ENCODE measurements at regions not wholly inside any gene's neighbourhood (a gene's known extent, or its start where the extent isn't known, plus 50 kb on each side); places are given as distances from the start of the nearest gene placed in this dataset.

GRCh38 chr13:105030851-105031250 is 1504.6 kb downstream of the EFNB2 start:
- no peak overlapping the region for H3K4me3 ChIP-seq (ENCODE audit: low read depth, low read length)
- H3K4me1 ChIP-seq (ENCODE audit: control insufficient read depth, insufficient read depth, low read length): no peaks in the 10 kb centered on the region
- no peaks in the 10 kb centered on the region for H3K36me3 ChIP-seq (ENCODE audit: control insufficient read depth in 2 of 2, insufficient read depth in 1 of 2, low read length in 2 of 2)
- no peak for TF ChIP-seq AEBP2 (tag by site-specific recombination; IDR thresholded peaks at IDR 0.05; ENCODE audit: borderline replicate concordance)
- no peak for TF ChIP-seq ZNF2 (tag by site-specific recombination; IDR thresholded peaks at IDR 0.05)
- no peak for TF ChIP-seq ZNF510 (tag by site-specific recombination; IDR thresholded peaks at IDR 0.05; ENCODE audit: insufficient replicate concordance)
- no peak for TF ChIP-seq ZNF518A (tag by site-specific recombination; conservative IDR thresholded peaks at IDR 0.05; ENCODE audit: low read depth)
- no peak for TF ChIP-seq ZNF639 (tag by site-specific recombination; IDR thresholded peaks at IDR 0.05)
- ChIA-PET POLR2A (no interaction called here), CTCF (no interaction called here)
- H3K9me3 ChIP-seq (ENCODE audit: control insufficient read depth, insufficient read depth, low read depth, low read length): no peaks in the 10 kb centered on the region
- no peak overlapping the region for H3K27ac ChIP-seq (ENCODE audit: extremely low read depth, low read depth, low read length)

- POLR2A ChIA-PET: no interaction called here
- TF ChIP-seq TSHZ1 (tag by site-specific recombination; IDR thresholded peaks at IDR 0.05; ENCODE audit: borderline replicate concordance): no peak
- no peak for TF ChIP-seq ZNF140 (tag by site-specific recombination; IDR thresholded peaks at IDR 0.05)
- TF ChIP-seq KLF16 (tag by site-specific recombination; IDR thresholded peaks at IDR 0.05): no peak
- TF ChIP-seq SP7 (tag by site-specific recombination; IDR thresholded peaks at IDR 0.05): no peak
- TF ChIP-seq ZBTB17 (tag by site-specific recombination; IDR thresholded peaks at IDR 0.05): no peak
- TF ChIP-seq ZNF280D (tag by site-specific recombination; IDR thresholded peaks at IDR 0.05): no peak
- TF ChIP-seq ZNF777 (tag by site-specific recombination; IDR thresholded peaks at IDR 0.05; ENCODE audit: borderline replicate concordance): no peak
- no peak for TF ChIP-seq ZNF660 (tag by site-specific recombination; IDR thresholded peaks at IDR 0.05)
- TF ChIP-seq KLF9 (tag by site-specific recombination; IDR thresholded peaks at IDR 0.05; ENCODE audit: low read depth): no peak
- no peak for TF ChIP-seq BCL11A (tag by site-specific recombination; IDR thresholded peaks at IDR 0.05; ENCODE audit: low read depth)
- TF ChIP-seq ZXDB (tag by site-specific recombination; IDR thresholded peaks at IDR 0.05): no peak
- TF ChIP-seq ZNF157 (tag by site-specific recombination; IDR thresholded peaks at IDR 0.05): no peak
- TF ChIP-seq PBX3 (CRISPR knock-in tag; IDR thresholded peaks at IDR 0.05): no peak
Measured at GRCh38 chr13:105019073-105019472, 1516.4 kb downstream of the EFNB2 start.

More at GRCh38 chr13:105019073-105019472, 1516.4 kb downstream of the EFNB2 start:
- CTCF ChIA-PET: no interaction called here
- Histone ChIP-seq H3K4me3 (ENCODE audit: low read depth, low read length) (no peak overlapping the region), H3K4me1 (ENCODE audit: control insufficient read depth, insufficient read depth, low read length) (no peaks in the 10 kb centered on the region), H3K27ac (ENCODE audit: extremely low read depth, low read depth, low read length) (no peak overlapping the region), H3K36me3 (ENCODE audit: control insufficient read depth in 2 of 2, insufficient read depth in 1 of 2, low read length in 2 of 2) (no peaks in the 10 kb centered on the region), H3K9me3 (ENCODE audit: control insufficient read depth, insufficient read depth, low read depth, low read length) (no peaks in the 10 kb centered on the region)
